ENCODE measurements at regions not wholly inside any gene's neighbourhood (a gene's known extent, or its start where the extent isn't known, plus 50 kb on each side); places are given as distances from the start of the nearest gene placed in this dataset.

GRCh38 chr17:72520665-72521303 lies 400.0 kb downstream of the SOX9 start:
- no peak overlapping the region for H3K4me3 ChIP-seq
- TF ChIP-seq CTCF (IDR thresholded peaks at IDR 0.05): no peak
- H3K4me1 ChIP-seq: peaks cover 0 to 4% (median 0%) of the 10 kb centered on the region in 4 donors
- intact Hi-C loops (cut with DNase I; ENCODE audit: low total_unique reads): no loop called here
- no peak overlapping the region for H3K27ac ChIP-seq
- no peak for DNase-seq
- peaks cover 0 to 10% of the 10 kb centered on the region in 2 donors for H3K27me3 ChIP-seq
- H3K36me3 ChIP-seq: no peaks in the 10 kb centered on the region
- H3K9me3 ChIP-seq: no peaks in the 10 kb centered on the region

- Histone ChIP-seq H3K27ac (no peak overlapping the region), H3K9me3 (no peaks in the 10 kb centered on the region), H3K4me1 (peaks cover 0 to 4% (median 0%) of the 10 kb centered on the region in 4 donors), H3K4me3 (no peak overlapping the region), H3K27me3 (peaks cover 0 to 8% of the 10 kb centered on the region in 2 donors), H3K36me3 (no peaks in the 10 kb centered on the region)
- TF ChIP-seq CTCF (IDR thresholded peaks at IDR 0.05): no peak
- intact Hi-C loops (cut with DNase I; ENCODE audit: low total_unique reads): no loop called here
- no peak for DNase-seq
These were observed 402.7 kb downstream of the SOX9 start for GRCh38 chr17:72523491-72523890.

- intact Hi-C loops (cut with DNase I; ENCODE audit: low total_unique reads): no loop called here
- H3K27ac ChIP-seq: no peak overlapping the region
- H3K9me3 ChIP-seq: no peaks in the 10 kb centered on the region
- H3K27me3 ChIP-seq: peaks cover 0 to 4% of the 10 kb centered on the region in 2 donors
- no peak for TF ChIP-seq CTCF (IDR thresholded peaks at IDR 0.05)
- no peaks in the 10 kb centered on the region for H3K36me3 ChIP-seq
- H3K4me3 ChIP-seq: no peak overlapping the region
- DNase-seq: no peak
- H3K4me1 ChIP-seq: peaks cover 0 to 4% (median 0%) of the 10 kb centered on the region in 4 donors
These were observed 404.6 kb downstream of the SOX9 start for GRCh38 chr17:72525225-72526015.

- Histone ChIP-seq H3K4me3 (no peak overlapping the region), H3K4me1 (peaks cover 0 to 4% (median 0%) of the 10 kb centered on the region in 4 donors), H3K9me3 (no peaks in the 10 kb centered on the region), H3K27ac (no peak overlapping the region), H3K36me3 (no peaks in the 10 kb centered on the region), H3K27me3 (no peaks in the 10 kb centered on the region)
- no peak for DNase-seq
- intact Hi-C loops (cut with DNase I; ENCODE audit: low total_unique reads): no loop called here
- no peak for TF ChIP-seq CTCF (IDR thresholded peaks at IDR 0.05)
These were observed 405.9 kb downstream of the SOX9 start for GRCh38 chr17:72526769-72527168.

GRCh38 chr17:72527789-72528188 lies 407.0 kb downstream of the SOX9 start:
- DNase-seq: no peak
- H3K9me3 ChIP-seq: no peaks in the 10 kb centered on the region
- H3K36me3 ChIP-seq: no peaks in the 10 kb centered on the region
- no peak for TF ChIP-seq CTCF (IDR thresholded peaks at IDR 0.05)
- no peak overlapping the region for H3K4me3 ChIP-seq
- intact Hi-C loops (cut with DNase I; ENCODE audit: low total_unique reads): no loop called here
- H3K27me3 ChIP-seq: no peaks in the 10 kb centered on the region
- H3K4me1 ChIP-seq: peaks cover 0 to 4% (median 0%) of the 10 kb centered on the region in 4 donors
- no peak overlapping the region for H3K27ac ChIP-seq
